Embryonic facial prominence (tissue), 1 donor: ENCODE measurements at regions not wholly inside any gene's neighbourhood (a gene's known extent, or its start where the extent isn't known, plus 50 kb on each side); places are given as distances from the start of the nearest gene placed in this dataset.

Source experiments
- DNase-seq: peaks from one replicate; pipeline ENCODE4 v3.0.0-alpha.2; 2016; ENCODE audit errors: extremely low spot score

GRCh38 chr11:111035746-111036145, 209.8 kb upstream of the POU2AF2 start:
- DNase-seq, result no peak

DNA sequence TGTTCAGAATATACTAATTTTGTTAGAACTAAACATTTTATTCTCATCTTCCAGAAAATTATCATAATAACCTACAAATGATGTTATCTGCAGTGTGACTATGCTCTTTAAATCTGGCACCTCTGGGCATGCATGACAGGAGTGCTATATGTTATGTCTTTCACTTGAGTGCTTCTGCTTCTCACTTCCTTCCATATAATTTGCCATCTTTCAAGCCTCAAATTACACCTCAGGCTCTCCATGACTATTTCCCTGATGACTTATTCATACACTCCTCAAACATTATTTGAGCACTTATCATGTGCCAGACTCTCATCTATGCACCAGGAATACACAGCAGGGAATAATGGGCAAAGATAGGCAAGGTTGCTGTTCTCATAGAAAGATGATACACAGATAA, 219.3 kb upstream of the POU2AF2 start:
- no peak for DNase-seq

- DNase-seq, result peak; percentile 22
Measured at GRCh38 chr11:111021131-111021530, 224.4 kb upstream of the POU2AF2 start.

DNA sequence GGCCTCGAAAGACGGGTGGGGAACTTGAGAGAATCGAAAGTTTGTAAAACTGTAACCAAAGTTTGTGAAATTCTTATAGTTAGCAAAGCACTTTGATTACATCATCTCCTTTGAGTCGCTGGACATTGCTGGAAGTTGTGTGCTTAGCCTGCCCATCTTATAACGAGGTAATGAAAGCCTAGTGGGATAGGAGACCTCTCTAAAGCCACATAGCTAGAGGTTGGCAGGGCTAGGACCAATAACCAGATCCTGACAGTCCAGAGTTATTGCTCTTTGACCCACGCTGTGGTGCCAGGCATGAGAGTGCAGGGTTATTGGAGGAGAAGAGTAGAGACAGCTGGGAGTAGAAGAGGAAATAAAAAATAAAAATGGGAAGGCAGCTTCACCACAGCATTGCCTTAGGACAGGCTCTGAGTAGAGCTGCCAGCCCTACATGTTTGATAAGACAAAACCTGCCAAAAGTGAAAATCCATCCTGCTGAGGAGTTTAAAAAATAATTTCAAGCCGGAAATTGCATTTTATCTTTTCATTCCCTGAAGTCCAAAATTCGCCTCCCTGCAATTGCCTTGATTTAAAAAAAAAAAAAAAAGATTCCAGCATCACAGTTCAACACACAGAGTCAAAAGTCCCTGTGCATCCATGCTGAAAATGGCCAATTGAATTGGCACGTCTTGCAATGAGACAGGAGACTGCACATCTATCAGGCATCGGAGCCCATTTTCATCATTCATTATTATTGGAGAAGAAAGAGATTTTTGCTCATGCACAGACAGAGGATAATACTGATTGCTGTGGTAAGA, 225.5 kb upstream of the POU2AF2 start:
- no peak for DNase-seq

DNA sequence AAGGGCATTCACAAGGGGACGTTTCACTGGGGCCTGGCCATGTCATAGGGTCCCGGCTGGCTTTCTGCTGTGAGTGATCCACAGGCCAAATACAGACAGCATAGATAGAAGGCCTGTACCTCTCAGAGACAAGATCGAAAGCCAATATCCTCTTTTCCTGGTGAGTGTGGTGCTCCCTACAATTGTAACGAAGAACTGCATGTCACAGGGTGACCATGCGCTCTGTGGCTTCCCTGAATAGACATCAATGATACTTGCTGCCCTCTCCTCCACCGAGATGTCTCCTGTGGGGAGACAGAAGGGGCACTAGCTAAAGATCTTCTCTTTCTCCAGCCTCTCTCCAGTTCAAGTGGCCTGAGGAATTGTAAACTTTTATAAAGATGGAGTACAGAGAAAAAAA, 226.1 kb upstream of the POU2AF2 start:
- DNase-seq, result no peak

DNA sequence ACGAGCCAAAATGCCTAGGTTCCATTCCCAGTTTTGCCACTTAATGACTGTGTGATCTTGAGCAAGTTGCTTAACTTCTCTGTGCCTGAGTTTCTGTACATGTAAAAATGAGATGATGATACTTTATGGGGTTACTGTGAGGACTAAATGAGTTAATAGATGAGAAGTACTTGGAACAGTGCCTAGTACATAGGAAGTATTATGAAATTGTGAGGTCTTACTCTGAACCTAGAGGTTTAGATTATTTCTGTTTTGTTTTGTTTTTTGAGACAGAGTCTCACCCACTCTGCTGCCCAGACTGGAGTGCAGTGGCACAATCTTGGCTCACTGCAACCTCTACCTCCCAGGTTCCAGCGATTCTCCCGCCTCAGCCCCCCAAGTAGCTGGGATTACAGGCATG, 227.0 kb upstream of the POU2AF2 start:
- DNase-seq, result no peak

GRCh38 chr11:111012491-111012890, 233.0 kb upstream of the POU2AF2 start:
- no peak for DNase-seq

- DNase-seq, result no peak
Measured at GRCh38 chr11:111011275-111011594, 234.3 kb upstream of the POU2AF2 start.

- DNase-seq, result no peak
Measured at GRCh38 chr11:111010391-111011274, 234.9 kb upstream of the POU2AF2 start.

- no peak for DNase-seq
Measured at GRCh38 chr11:111006227-111006626, 239.3 kb upstream of the POU2AF2 start.

DNA sequence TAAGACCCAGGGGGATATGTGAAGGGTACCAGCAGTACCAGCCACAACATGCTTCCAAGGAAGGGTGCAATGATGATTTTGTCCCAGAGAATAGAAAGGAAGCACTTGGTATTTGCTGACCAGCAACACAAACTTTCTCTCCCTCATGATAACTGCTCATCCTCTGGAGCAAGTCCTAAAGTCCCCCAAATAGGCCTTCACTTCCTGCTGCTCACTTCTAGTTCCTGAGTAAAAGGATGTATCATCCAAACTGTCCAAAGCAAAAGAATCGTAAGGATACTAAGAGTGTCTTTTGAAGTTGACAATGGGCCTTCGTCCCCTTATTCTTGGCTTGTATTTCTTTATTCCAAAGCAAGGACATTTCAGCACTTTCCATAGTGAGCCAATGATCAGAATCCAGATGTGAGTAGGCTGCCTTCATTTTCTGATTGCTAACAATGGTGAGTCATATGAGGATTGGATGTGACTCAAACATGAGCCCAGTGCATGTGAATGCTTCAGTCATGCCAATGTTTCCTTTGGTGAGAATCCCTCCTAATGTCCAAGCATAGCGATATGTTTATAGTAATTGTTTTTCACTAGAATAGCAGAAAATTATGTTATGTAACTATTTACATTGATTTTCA, 243.4 kb upstream of the POU2AF2 start:
- no peak for DNase-seq

- no peak for DNase-seq
Measured at GRCh38 chr11:111001081-111001430, 244.5 kb upstream of the POU2AF2 start.

DNA sequence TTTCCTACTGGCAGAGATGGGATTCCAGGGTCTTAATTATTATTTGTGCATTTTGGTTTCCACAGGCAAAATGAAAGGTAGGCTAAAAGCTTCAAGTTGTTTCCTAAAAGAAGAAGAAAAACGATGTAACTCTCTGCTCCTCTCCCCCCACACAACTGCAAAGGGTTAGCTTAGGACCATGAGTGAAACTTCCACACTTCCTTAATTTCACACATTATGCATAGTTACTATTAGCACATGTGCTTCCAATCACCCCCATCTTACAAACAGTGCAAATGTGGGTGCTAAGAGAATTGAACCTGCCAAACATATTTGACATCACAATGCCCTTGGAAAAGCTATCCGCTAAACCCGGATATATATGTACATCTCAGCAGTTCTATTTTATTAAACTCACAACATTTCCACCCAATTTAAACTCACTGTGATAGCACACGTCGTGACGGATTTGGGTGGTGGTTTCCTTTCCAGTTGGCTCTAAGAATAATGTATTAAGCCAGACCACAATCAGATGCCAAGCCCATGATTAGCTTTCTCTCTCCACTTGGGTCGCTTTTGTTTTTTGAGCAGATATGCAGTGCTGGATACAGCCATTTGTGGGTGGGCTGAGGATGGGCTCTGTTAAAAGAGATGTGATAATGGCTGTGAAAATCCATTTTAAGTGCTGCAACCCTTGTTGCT, 245.0 kb upstream of the POU2AF2 start:
- peak; percentile 50 for DNase-seq

DNA sequence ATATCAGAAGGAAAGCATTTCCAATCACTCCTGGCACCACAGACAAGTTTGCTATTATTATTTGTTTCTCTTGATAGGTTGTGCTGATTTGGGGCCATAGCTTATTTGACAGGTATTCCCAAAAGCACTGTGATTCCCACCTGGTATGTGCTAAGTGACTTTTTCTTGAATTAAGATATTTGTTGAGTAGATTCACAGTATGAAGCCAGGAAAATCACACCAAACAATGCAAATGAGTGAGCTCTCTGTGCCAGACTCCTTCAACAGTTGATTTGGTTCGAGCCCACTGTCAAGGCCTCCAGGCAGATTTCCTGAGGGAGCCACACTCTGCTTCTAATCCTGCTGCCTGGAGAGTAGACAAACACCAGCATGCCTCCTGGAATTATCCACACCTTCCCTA, 253.0 kb upstream of the POU2AF2 start:
- no peak for DNase-seq

DNA sequence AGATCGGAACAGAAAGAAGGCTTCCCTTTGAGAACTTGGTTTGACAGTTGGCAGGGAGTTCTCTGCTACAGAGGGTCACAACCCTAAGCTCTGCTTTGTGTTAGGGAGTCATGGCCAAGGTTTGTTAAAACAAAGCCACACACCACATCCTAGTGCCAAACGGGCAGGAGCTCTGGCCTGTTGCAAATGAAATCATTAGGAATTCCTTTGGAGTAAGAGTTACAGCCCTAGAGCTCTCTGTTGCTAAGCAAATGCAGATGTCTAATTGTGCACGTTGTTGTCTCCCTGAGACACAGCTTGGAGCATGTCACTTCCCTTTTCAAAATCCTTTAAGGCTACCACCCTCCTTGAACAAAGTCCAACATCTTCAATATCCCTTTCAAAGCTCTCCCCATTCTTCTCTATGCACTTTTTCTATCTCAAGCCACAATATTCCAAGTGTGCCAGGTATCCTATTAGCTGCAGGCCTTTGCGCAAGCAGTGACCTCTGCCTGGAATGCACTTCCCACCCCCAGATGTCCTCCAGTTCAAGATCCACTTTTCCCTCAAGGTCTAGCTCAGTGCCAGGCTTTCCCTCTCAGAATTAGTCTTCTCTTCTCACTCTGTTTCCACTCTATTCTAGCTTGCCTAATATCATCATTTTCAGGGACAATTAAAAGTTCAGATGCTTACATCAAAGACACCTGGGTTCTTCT, 253.7 kb upstream of the POU2AF2 start:
- peak; percentile 20 for DNase-seq

GRCh38 chr11:110990311-110990710, 255.2 kb upstream of the POU2AF2 start:
- DNase-seq, result no peak

- no peak for DNase-seq
Measured at GRCh38 chr11:110989428-110990133, 255.9 kb upstream of the POU2AF2 start.

GRCh38 chr11:110988671-110989070, 256.9 kb upstream of the POU2AF2 start:
- no peak for DNase-seq

GRCh38 chr11:110986016-110986415, 259.5 kb upstream of the POU2AF2 start:
- DNase-seq, result no peak

GRCh38 chr11:110985547-110985946, 260.0 kb upstream of the POU2AF2 start:
- no peak for DNase-seq

- no peak for DNase-seq
Measured at GRCh38 chr11:110984693-110985092, 260.8 kb upstream of the POU2AF2 start.
